DOHH2 (cell line): ENCODE measurements at regions not wholly inside any gene's neighbourhood (a gene's known extent, or its start where the extent isn't known, plus 50 kb on each side); places are given as distances from the start of the nearest gene placed in this dataset.
"Not testable (repeated sequence)": the region's sequence is repeated elsewhere in the genome, so short reads cannot be mapped to it uniquely, and the experiment has no call there.

Source experiments
- H3F3A ChIP-seq: fragments of 200-600 bp; sonication (generic), shearing (Covaris generic); 2 replicates; pipeline ENCODE4 v1.6.0; 2016; ENCODE audit warnings: antibody characterized with exemption, mild to moderate bottlenecking; ENCODE audit not compliant: control insufficient read depth, insufficient read depth
- H3K27ac ChIP-seq: fragments of 200-600 bp; sonication (generic); 2 replicates; pipeline ENCODE4 v1.5.1; 2014; ENCODE audit warnings: low read depth, mild to moderate bottlenecking, low read length, moderate library complexity
- H3K27me3 ChIP-seq: fragments of 200-600 bp; sonication (generic); 2 replicates; pipeline ENCODE4 v1.6.1; 2014; ENCODE audit warnings: mild to moderate bottlenecking, low read length, mixed read lengths; ENCODE audit not compliant: control insufficient read depth
- H3K36me3 ChIP-seq: fragments of 200-600 bp; sonication (generic); 2 replicates; pipeline ENCODE4 v1.6.1; 2014; ENCODE audit warnings: mild to moderate bottlenecking, low read length, moderate library complexity, mixed read lengths; ENCODE audit not compliant: control insufficient read depth
- H3K4me1 ChIP-seq: fragments of 200-600 bp; sonication (generic); 2 replicates; pipeline ENCODE4 v1.6.1; 2014; ENCODE audit warnings: mild to moderate bottlenecking, low read length, mixed read lengths; ENCODE audit not compliant: control insufficient read depth
- H3K4me2 ChIP-seq: fragments of 200-600 bp; sonication (generic); 2 replicates; pipeline ENCODE4 v1.6.0; 2014; ENCODE audit warnings: mild to moderate bottlenecking, low read length, moderate library complexity
- H3K4me3 ChIP-seq: fragments of 200-600 bp; sonication (generic); 2 replicates; pipeline ENCODE4 v1.5.1; 2014; ENCODE audit warnings: mild to moderate bottlenecking, low read length, mixed read lengths
- H3K79me2 ChIP-seq: fragments of 200-600 bp; sonication (generic); 2 replicates; pipeline ENCODE4 v1.6.1; 2014; ENCODE audit warnings: mild to moderate bottlenecking, low read length, mixed read lengths; ENCODE audit not compliant: control insufficient read depth
- H3K9me2 ChIP-seq: fragments of 200-600 bp; sonication (generic); replicated peaks from 2 replicates; pipeline ENCODE4 v1.6.1; 2014; ENCODE audit warnings: mild to moderate bottlenecking, low read length, mixed read lengths; ENCODE audit not compliant: control insufficient read depth
- H3K9me3 ChIP-seq: fragments of 200-600 bp; sonication (generic); 2 replicates; pipeline ENCODE4 v1.6.1; 2014; ENCODE audit warnings: antibody characterized with exemption, low read length, mixed read lengths; ENCODE audit not compliant: control insufficient read depth, insufficient read depth
- H4K20me1 ChIP-seq: fragments of 200-600 bp; sonication (generic); 2 replicates; pipeline ENCODE4 v1.6.0; 2014; ENCODE audit warnings: low read depth, mild to moderate bottlenecking, antibody characterized with exemption, low read length, moderate library complexity; ENCODE audit not compliant: control insufficient read depth, insufficient read depth
- CTCF ChIP-seq: fragments of 200-600 bp; sonication (generic); IDR thresholded peaks from one replicate; pipeline ENCODE4 v1.5.1; 2014; ENCODE audit warnings: antibody characterized with exemption, mild to moderate bottlenecking, low read depth, low read length; ENCODE audit not compliant: poor library complexity, severe bottlenecking
- EZH2phosphoT487 ChIP-seq: fragments of 200-600 bp; sonication (generic); IDR thresholded peaks from 2 replicates; pipeline ENCODE4 v1.6.1; 2017; ENCODE audit warnings: borderline replicate concordance, mild to moderate bottlenecking, antibody characterized with exemption, low read length, moderate library complexity, mixed read lengths

DNA sequence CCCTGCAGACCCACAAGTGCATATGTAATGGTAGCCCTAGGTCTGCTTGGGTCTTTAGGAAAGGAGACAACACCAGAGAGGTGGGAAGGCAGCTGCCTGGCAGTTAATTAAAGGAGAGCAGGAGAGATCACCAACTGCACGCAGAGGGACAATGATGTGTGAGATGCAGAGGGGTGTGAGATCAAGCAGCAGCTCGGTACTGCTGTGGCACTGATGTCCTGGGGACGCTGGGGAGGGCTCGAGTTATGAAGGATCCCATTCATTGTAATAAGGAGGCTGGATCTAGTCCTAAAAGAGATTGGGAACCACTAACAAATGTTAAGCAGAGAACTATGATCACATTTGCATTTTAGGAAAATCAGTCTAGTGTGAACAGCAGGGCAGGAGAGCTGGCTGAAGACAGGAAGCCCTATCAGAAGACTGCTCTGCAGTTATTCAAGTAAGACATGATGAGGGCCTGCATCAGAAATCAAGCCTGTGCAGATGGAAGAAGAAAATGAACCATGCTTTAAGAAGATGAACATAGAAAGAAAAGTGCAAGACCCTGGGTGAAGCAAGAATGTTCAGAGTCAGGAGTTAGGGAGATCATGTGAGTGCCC is 80.4 kb downstream of the DLEU7 start:
- Histone ChIP-seq H3K36me3 (no peaks in the 10 kb centered on the region), H3K79me2 (no peaks in the 10 kb centered on the region), H3K4me2 (peak overlapping the region; percentile 70), H3K9me3 (0 out of 2 replicates have a peak, but pooled peaks cover 5% of the 10 kb centered on the region), H3K27ac (no peak overlapping the region), H3K9me2 (no peaks in the 10 kb centered on the region), H4K20me1 (no peaks in the 10 kb centered on the region), H3K4me3 (peak overlapping the region; percentile 49), H3F3A (no peaks in the 10 kb centered on the region), H3K27me3 (no peaks in the 10 kb centered on the region), H3K4me1 (peaks cover 32% of the 10 kb centered on the region)
- TF ChIP-seq EZH2phosphoT487: no peak
- TF ChIP-seq CTCF: no peak

- Histone ChIP-seq H3K79me2 (no peaks in the 10 kb centered on the region), H3K9me3 (no peaks in the 10 kb centered on the region), H3K4me1 (peaks cover 32% of the 10 kb centered on the region), H3K27ac (no peak overlapping the region), H3K4me2 (no peak overlapping the region), H4K20me1 (no peaks in the 10 kb centered on the region), H3K27me3 (no peaks in the 10 kb centered on the region), H3K4me3 (no peak overlapping the region), H3F3A (no peaks in the 10 kb centered on the region), H3K9me2 (no peaks in the 10 kb centered on the region), H3K36me3 (no peaks in the 10 kb centered on the region)
- TF ChIP-seq EZH2phosphoT487: no peak
- TF ChIP-seq CTCF: no peak
These were observed 77.5 kb downstream of the DLEU7 start for GRCh38 chr13:50766013-50766412.

- Histone ChIP-seq H3K4me2 (no peak overlapping the region), H3K36me3 (no peaks in the 10 kb centered on the region), H4K20me1 (no peaks in the 10 kb centered on the region), H3K4me3 (no peak overlapping the region), H3K27ac (no peak overlapping the region), H3K4me1 (peaks cover 32% of the 10 kb centered on the region), H3K9me3 (no peaks in the 10 kb centered on the region), H3K27me3 (no peaks in the 10 kb centered on the region), H3F3A (no peaks in the 10 kb centered on the region), H3K79me2 (no peaks in the 10 kb centered on the region), H3K9me2 (no peaks in the 10 kb centered on the region)
- TF ChIP-seq EZH2phosphoT487 (no peak), CTCF (no peak)
These were observed 76.8 kb downstream of the DLEU7 start for GRCh38 chr13:50766695-50767094.

- not testable (repeated sequence) for H3K27me3 ChIP-seq, H3K4me2 ChIP-seq, H3F3A ChIP-seq, H3K9me3 ChIP-seq, H3K4me1 ChIP-seq, H3K27ac ChIP-seq, H3K79me2 ChIP-seq, H3K36me3 ChIP-seq, H3K9me2 ChIP-seq, H4K20me1 ChIP-seq, H3K4me3 ChIP-seq
These were observed 70.6 kb downstream of the DLEU7 start for GRCh38 chr13:50772881-50773280.
